ENCODE measurements at regions not wholly inside any gene's neighbourhood (a gene's known extent, or its start where the extent isn't known, plus 50 kb on each side); places are given as distances from the start of the nearest gene placed in this dataset.

- DNase-seq (ENCODE audit: low read depth, low spot score): no peak
- Mint-ChIP-seq H3K9me3 (peaks cover 2% of the 10 kb centered on the region), H3K27ac (ENCODE audit: unreplicated experiment) (no peak overlapping the region), H3K4me1 (no peaks in the 10 kb centered on the region), H3K27me3 (ENCODE audit: low read depth) (peaks cover 17% of the 10 kb centered on the region), H3K4me3 (no peak overlapping the region), H3K36me3 (ENCODE audit: low read depth) (no peaks in the 10 kb centered on the region)
- no peak for TF ChIP-seq CTCF (conservative IDR thresholded peaks at IDR 0.05)
These were observed 809.4 kb downstream of the TYW1 start for GRCh38 chr7:67805921-67806471.

- H3K9me3 Mint-ChIP-seq: peaks cover 2% of the 10 kb centered on the region
- H3K27me3 Mint-ChIP-seq (ENCODE audit: low read depth): peaks cover 16% of the 10 kb centered on the region
- no peak for TF ChIP-seq CTCF (conservative IDR thresholded peaks at IDR 0.05)
- H3K36me3 Mint-ChIP-seq (ENCODE audit: low read depth): no peaks in the 10 kb centered on the region
- no peak overlapping the region for H3K27ac Mint-ChIP-seq (ENCODE audit: unreplicated experiment)
- DNase-seq (ENCODE audit: low read depth, low spot score): no peak
- no peak overlapping the region for H3K4me3 Mint-ChIP-seq
- H3K4me1 Mint-ChIP-seq: no peaks in the 10 kb centered on the region
These were observed 811.2 kb downstream of the TYW1 start for GRCh38 chr7:67807826-67808225.

GRCh38 chr7:67809586-67809985, 813.0 kb downstream of the TYW1 start:
- no peak for TF ChIP-seq CTCF (conservative IDR thresholded peaks at IDR 0.05)
- H3K4me1 Mint-ChIP-seq: no peaks in the 10 kb centered on the region
- H3K36me3 Mint-ChIP-seq (ENCODE audit: low read depth): no peaks in the 10 kb centered on the region
- H3K4me3 Mint-ChIP-seq: no peak overlapping the region
- peaks cover 10% of the 10 kb centered on the region for H3K27me3 Mint-ChIP-seq (ENCODE audit: low read depth)
- peaks cover 2% of the 10 kb centered on the region for H3K9me3 Mint-ChIP-seq
- H3K27ac Mint-ChIP-seq (ENCODE audit: unreplicated experiment): no peak overlapping the region
- no peak for DNase-seq (ENCODE audit: low read depth, low spot score)

GRCh38 chr7:67813621-67814292, 817.1 kb downstream of the TYW1 start:
- peaks cover 14% of the 10 kb centered on the region for H3K27me3 Mint-ChIP-seq (ENCODE audit: low read depth)
- DNase-seq (ENCODE audit: low read depth, low spot score): no peak
- no peaks in the 10 kb centered on the region for H3K4me1 Mint-ChIP-seq
- H3K9me3 Mint-ChIP-seq: peaks cover 6% of the 10 kb centered on the region
- H3K4me3 Mint-ChIP-seq: no peak overlapping the region
- no peak for TF ChIP-seq CTCF (conservative IDR thresholded peaks at IDR 0.05)
- no peaks in the 10 kb centered on the region for H3K36me3 Mint-ChIP-seq (ENCODE audit: low read depth)
- H3K27ac Mint-ChIP-seq (ENCODE audit: unreplicated experiment): no peak overlapping the region

- no peaks in the 10 kb centered on the region for H3K4me1 Mint-ChIP-seq
These were observed 820.8 kb downstream of the TYW1 start for GRCh38 chr7:67817481-67817880.

More at GRCh38 chr7:67817481-67817880, 820.8 kb downstream of the TYW1 start:
- DNase-seq (ENCODE audit: low read depth, low spot score): no peak
- TF ChIP-seq CTCF (conservative IDR thresholded peaks at IDR 0.05): no peak
- H3K27ac Mint-ChIP-seq (ENCODE audit: unreplicated experiment): no peak overlapping the region
- peaks cover 4% of the 10 kb centered on the region for H3K9me3 Mint-ChIP-seq
- no peaks in the 10 kb centered on the region for H3K36me3 Mint-ChIP-seq (ENCODE audit: low read depth)
- no peak overlapping the region for H3K4me3 Mint-ChIP-seq
- H3K27me3 Mint-ChIP-seq (ENCODE audit: low read depth): peaks cover 7% of the 10 kb centered on the region
